Activated T-cell treated with anti-CD3 and anti-CD28 coated beads, Interleukin-2, amount 50 U/mL, for 24 hours (primary cell): ENCODE measurements at regions not wholly inside any gene's neighbourhood (a gene's known extent, or its start where the extent isn't known, plus 50 kb on each side); places are given as distances from the start of the nearest gene placed in this dataset.

Experiments
- DNase-seq: peaks from one replicate; pipeline ENCODE4 v3.0.0-alpha.2; 2020
- H3K27ac Mint-ChIP-seq: 2 replicates; pipeline ENCODE4 v1.8.0; 2020; ENCODE audit warnings: mild to moderate bottlenecking, mixed read lengths
- H3K27me3 Mint-ChIP-seq: 2 replicates; pipeline ENCODE4 v1.8.0; 2020; ENCODE audit warnings: mixed read lengths
- H3K36me3 Mint-ChIP-seq: 2 replicates; pipeline ENCODE4 v1.8.0; 2020; ENCODE audit warnings: low read depth, mixed read lengths
- H3K4me1 Mint-ChIP-seq: 2 replicates; pipeline ENCODE4 v1.8.0; 2020; ENCODE audit warnings: low read depth, mixed read lengths
- H3K4me3 Mint-ChIP-seq: 2 replicates; pipeline ENCODE4 v1.8.0; 2020; ENCODE audit warnings: mild to moderate bottlenecking, moderate library complexity, mixed read lengths
- H3K9me3 Mint-ChIP-seq: 2 replicates; pipeline ENCODE4 v1.8.0; 2020; ENCODE audit warnings: mixed read lengths

DNA sequence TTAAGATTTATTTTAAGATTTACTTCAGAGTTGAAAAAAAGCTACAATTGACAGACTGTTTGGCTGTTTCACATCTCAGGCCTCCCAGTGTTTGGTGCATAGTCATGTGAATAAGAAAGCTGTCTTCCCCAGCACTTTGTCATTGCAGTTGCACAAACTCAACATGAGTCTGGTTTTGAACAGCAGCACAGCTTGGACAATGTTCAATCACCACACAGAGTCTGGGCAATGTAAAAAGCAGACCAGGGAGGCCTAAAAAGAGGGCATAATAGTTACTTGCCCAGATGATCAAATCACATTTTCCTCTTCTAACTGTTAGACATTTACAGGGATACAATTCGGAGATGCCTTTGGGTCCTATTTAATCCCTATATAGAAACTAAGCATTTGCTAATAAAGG lies 1055.0 kb downstream of the RPA4 start:
- Mint-ChIP-seq H3K27me3 (peaks cover 10% of the 10 kb centered on the region), H3K4me3 (no peak overlapping the region), H3K27ac (no peak overlapping the region), H3K4me1 (no peaks in the 10 kb centered on the region), H3K36me3 (no peaks in the 10 kb centered on the region), H3K9me3 (no peaks in the 10 kb centered on the region)
- DNase-seq, result no peak

- no peak overlapping the region for H3K4me3 Mint-ChIP-seq
- H3K36me3 Mint-ChIP-seq, result no peaks in the 10 kb centered on the region
- no peaks in the 10 kb centered on the region for H3K4me1 Mint-ChIP-seq
- DNase-seq, result no peak
- no peak overlapping the region for H3K27ac Mint-ChIP-seq
- H3K27me3 Mint-ChIP-seq, result peaks cover 3% of the 10 kb centered on the region
- H3K9me3 Mint-ChIP-seq, result no peaks in the 10 kb centered on the region
These were observed 1084.9 kb downstream of the RPA4 start for GRCh38 chrX:97968376-97969163.

- no peak for DNase-seq
- Mint-ChIP-seq H3K36me3 (no peaks in the 10 kb centered on the region), H3K4me1 (no peaks in the 10 kb centered on the region), H3K9me3 (no peaks in the 10 kb centered on the region), H3K27ac (no peak overlapping the region), H3K27me3 (peaks cover 14% of the 10 kb centered on the region), H3K4me3 (no peak overlapping the region)
These were observed 1100.9 kb downstream of the RPA4 start for GRCh38 chrX:97984641-97985040.

DNA sequence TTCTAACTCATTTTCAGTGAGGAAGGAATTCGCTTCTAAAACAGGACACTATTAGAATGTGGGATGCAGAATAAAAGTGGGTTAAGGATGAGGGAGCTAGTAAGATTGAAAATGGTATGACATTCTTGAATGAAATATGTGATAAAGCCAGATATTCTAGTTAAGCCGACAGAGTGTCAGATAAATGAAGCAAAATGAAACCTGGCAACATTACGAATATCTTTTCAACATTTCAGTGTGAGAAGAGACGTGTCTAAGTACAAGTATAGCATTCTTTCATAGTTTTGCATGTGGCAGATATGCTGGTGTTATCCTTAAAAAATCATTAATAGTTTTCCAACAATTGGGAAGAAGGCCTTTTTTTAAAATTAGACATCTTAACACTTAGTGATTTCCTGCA lies 1101.4 kb downstream of the RPA4 start:
- no peak for DNase-seq
- H3K4me1 Mint-ChIP-seq, result no peaks in the 10 kb centered on the region
- H3K9me3 Mint-ChIP-seq, result peaks cover 2% of the 10 kb centered on the region
- H3K36me3 Mint-ChIP-seq, result no peaks in the 10 kb centered on the region
- no peak overlapping the region for H3K4me3 Mint-ChIP-seq
- no peak overlapping the region for H3K27ac Mint-ChIP-seq
- peaks cover 11% of the 10 kb centered on the region for H3K27me3 Mint-ChIP-seq

DNA sequence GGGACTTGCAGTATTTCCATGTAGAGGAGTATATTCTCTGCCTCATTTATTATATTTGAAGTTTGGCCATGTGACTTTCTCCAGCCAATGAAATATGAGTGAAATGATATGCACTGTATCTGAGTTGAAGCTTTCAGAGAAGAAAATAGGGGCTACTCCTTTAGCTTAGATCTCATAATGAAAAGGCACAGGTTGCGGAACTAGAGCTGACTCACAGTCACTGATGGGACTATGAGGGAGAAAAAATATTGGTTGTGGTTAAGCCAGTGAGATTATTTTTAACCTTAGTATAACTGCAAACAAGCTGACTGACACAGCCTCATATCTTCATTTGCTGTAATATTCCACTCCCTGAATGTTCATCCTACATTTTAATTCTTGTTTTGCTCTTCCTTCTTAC lies 1104.3 kb downstream of the RPA4 start:
- Mint-ChIP-seq H3K27me3 (peaks cover 8% of the 10 kb centered on the region), H3K9me3 (peaks cover 6% of the 10 kb centered on the region), H3K4me3 (no peak overlapping the region), H3K4me1 (no peaks in the 10 kb centered on the region), H3K27ac (no peak overlapping the region), H3K36me3 (no peaks in the 10 kb centered on the region)
- DNase-seq, result no peak

- H3K4me3 Mint-ChIP-seq, result no peak overlapping the region
- no peaks in the 10 kb centered on the region for H3K27me3 Mint-ChIP-seq
- no peak for DNase-seq
- no peaks in the 10 kb centered on the region for H3K4me1 Mint-ChIP-seq
- no peak overlapping the region for H3K27ac Mint-ChIP-seq
- H3K36me3 Mint-ChIP-seq, result no peaks in the 10 kb centered on the region
- peaks cover 2% of the 10 kb centered on the region for H3K9me3 Mint-ChIP-seq
These were observed 1112.1 kb downstream of the RPA4 start for GRCh38 chrX:97995834-97996233.

DNA sequence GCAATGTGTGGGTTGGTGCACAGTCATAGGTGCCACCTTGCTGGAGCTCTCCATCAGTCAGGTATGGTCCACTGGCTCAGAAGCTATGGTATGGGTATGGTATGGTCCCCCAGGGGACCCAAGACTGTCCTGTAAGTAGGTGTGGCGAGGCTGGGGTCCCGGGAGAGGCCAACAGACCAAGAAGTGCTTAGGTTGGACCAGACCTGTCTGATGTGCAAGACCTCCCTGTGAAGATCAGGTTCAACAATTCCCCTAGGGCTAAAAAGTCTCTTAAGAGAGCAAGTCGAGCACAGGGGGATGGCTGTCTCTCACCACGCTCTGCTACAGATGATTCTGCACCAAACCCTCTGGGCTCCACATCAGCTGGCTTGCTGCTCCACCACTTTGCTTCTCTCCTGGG lies 1145.0 kb downstream of the RPA4 start:
- Mint-ChIP-seq H3K36me3 (no peaks in the 10 kb centered on the region), H3K9me3 (peaks cover 2% of the 10 kb centered on the region), H3K27me3 (peaks cover 9% of the 10 kb centered on the region), H3K27ac (no peak overlapping the region), H3K4me3 (no peak overlapping the region), H3K4me1 (no peaks in the 10 kb centered on the region)
- DNase-seq, result no peak

- Mint-ChIP-seq H3K36me3 (no peaks in the 10 kb centered on the region), H3K4me3 (no peak overlapping the region), H3K9me3 (peaks cover 2% of the 10 kb centered on the region), H3K4me1 (no peaks in the 10 kb centered on the region), H3K27me3 (peaks cover 13% of the 10 kb centered on the region), H3K27ac (no peak overlapping the region)
- DNase-seq, result no peak
These were observed 1146.2 kb downstream of the RPA4 start for GRCh38 chrX:98029861-98030260.

DNA sequence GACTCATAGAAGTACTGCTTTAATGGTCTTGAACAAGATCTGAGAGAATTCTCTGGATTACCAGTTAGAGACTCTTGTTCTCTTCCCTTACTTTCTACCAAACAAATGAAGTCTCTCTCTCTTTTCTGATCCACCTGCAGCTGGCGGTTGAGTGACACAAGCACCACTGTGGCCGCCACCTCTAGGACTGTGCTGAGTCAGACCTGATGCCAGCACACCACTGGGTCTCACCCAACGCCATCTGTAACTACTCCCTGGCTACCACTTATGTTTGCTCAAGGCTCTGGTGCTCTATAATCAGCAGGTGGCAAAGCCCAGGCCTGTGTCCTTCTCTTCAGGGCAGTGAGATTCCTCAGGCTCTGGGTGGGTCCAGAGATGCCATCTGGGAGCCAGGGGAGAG lies 1173.5 kb downstream of the RPA4 start:
- Mint-ChIP-seq H3K36me3 (no peaks in the 10 kb centered on the region), H3K4me1 (no peaks in the 10 kb centered on the region), H3K27me3 (peaks cover 3% of the 10 kb centered on the region), H3K9me3 (peaks cover 9% of the 10 kb centered on the region), H3K4me3 (no peak overlapping the region), H3K27ac (no peak overlapping the region)
- no peak for DNase-seq

DNA sequence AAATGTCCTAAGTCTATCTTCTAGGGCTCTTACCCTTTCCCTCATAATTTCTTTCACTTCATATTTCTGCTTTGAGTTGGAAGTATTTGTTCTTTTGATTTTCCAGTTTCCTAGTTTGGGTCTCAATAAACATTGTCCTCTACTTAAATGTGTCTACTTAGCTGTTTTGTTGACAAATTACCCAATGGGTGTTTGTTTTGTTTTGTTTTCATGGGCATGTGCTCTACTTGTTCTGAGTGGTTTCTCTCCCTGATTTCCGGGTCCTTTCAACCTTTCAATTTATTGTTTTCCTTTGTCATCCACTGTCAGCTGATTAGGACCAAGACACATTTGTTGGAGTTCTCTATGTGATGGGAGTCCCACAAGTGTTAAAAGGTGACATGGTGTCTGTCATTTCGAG lies 1181.4 kb downstream of the RPA4 start:
- no peak overlapping the region for H3K27ac Mint-ChIP-seq
- no peaks in the 10 kb centered on the region for H3K36me3 Mint-ChIP-seq
- peaks cover 11% of the 10 kb centered on the region for H3K27me3 Mint-ChIP-seq
- no peaks in the 10 kb centered on the region for H3K9me3 Mint-ChIP-seq
- DNase-seq, result no peak
- no peaks in the 10 kb centered on the region for H3K4me1 Mint-ChIP-seq
- no peak overlapping the region for H3K4me3 Mint-ChIP-seq

- Mint-ChIP-seq H3K4me1 (no peaks in the 10 kb centered on the region), H3K9me3 (no peaks in the 10 kb centered on the region), H3K27me3 (peaks cover 11% of the 10 kb centered on the region), H3K4me3 (no peak overlapping the region), H3K27ac (no peak overlapping the region), H3K36me3 (no peaks in the 10 kb centered on the region)
- no peak for DNase-seq
These were observed 1183.9 kb downstream of the RPA4 start for GRCh38 chrX:98067611-98068010.

GRCh38 chrX:98068024-98068580 lies 1184.4 kb downstream of the RPA4 start:
- Mint-ChIP-seq H3K27me3 (peaks cover 11% of the 10 kb centered on the region), H3K36me3 (no peaks in the 10 kb centered on the region), H3K9me3 (no peaks in the 10 kb centered on the region), H3K27ac (no peak overlapping the region), H3K4me1 (no peaks in the 10 kb centered on the region), H3K4me3 (no peak overlapping the region)
- no peak for DNase-seq

DNA sequence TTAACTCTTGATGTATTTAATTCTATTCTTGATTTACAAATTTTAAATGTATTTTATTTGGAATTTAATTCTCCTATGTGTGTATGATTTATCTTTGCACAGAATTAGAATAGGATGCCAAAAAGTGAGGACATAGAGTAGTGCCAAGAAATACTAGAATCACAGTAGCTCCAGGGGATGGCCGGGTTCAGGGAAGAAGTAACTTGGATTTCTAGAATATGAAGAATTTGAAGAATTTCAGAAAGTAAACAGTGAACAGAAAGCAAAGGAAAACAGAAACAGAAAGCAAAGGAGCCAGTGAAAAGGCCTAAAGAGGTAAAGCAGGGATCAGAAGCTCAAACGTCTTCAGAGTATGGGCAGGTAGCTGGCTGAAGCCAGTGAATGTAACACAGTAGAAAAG lies 1187.6 kb downstream of the RPA4 start:
- DNase-seq, result no peak
- H3K9me3 Mint-ChIP-seq, result no peaks in the 10 kb centered on the region
- no peak overlapping the region for H3K4me3 Mint-ChIP-seq
- H3K27ac Mint-ChIP-seq, result no peak overlapping the region
- no peaks in the 10 kb centered on the region for H3K36me3 Mint-ChIP-seq
- H3K4me1 Mint-ChIP-seq, result no peaks in the 10 kb centered on the region
- peaks cover 11% of the 10 kb centered on the region for H3K27me3 Mint-ChIP-seq

- H3K27me3 Mint-ChIP-seq, result peaks cover under 1% of the 10 kb centered on the region
- no peak for DNase-seq
- no peak overlapping the region for H3K4me3 Mint-ChIP-seq
- peaks cover 3% of the 10 kb centered on the region for H3K9me3 Mint-ChIP-seq
- H3K27ac Mint-ChIP-seq, result no peak overlapping the region
- no peaks in the 10 kb centered on the region for H3K36me3 Mint-ChIP-seq
- no peaks in the 10 kb centered on the region for H3K4me1 Mint-ChIP-seq
These were observed 1193.7 kb downstream of the RPA4 start for GRCh38 chrX:98077440-98077839.

DNA sequence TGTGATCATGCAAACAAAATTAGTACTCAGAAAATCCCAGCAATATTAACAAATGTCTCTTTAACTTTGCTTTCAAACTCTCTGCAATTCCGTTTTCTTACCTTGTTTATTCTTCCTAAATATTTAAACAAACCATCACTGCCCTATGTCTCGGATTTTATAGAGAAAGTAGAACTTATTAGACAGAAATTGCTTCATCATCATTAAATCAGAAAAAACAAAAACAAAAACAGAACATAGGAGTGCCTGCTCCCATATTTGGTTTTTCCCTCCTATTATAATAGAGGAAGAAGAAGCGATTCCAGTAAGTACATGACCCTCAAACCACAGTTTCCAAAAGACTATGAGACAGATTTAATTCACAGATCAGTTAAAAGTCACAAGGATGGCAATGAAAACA lies 1228.0 kb downstream of the RPA4 start:
- no peaks in the 10 kb centered on the region for H3K9me3 Mint-ChIP-seq
- H3K4me1 Mint-ChIP-seq, result no peaks in the 10 kb centered on the region
- no peaks in the 10 kb centered on the region for H3K36me3 Mint-ChIP-seq
- H3K4me3 Mint-ChIP-seq, result no peak overlapping the region
- no peaks in the 10 kb centered on the region for H3K27me3 Mint-ChIP-seq
- H3K27ac Mint-ChIP-seq, result no peak overlapping the region
- DNase-seq, result no peak
